H1 (cell line): ENCODE measurements at regions not wholly inside any gene's neighbourhood (a gene's known extent, or its start where the extent isn't known, plus 50 kb on each side); places are given as distances from the start of the nearest gene placed in this dataset.

ENCODE experiments used
- CTCF ChIA-PET: fragments of 300-600 bp; sonication (Branson Sonifier 250); formaldehyde crosslinking; loops from one replicate; lab custom pipeline; 2021; ENCODE audit not compliant: partially characterized antibody; lab: Charles Lee
- POLR2A ChIA-PET: fragments of 300-600 bp; sonication (Branson Sonifier 250); formaldehyde crosslinking; loops from one replicate; lab custom pipeline; 2021; ENCODE audit warnings: inconsistent platforms; ENCODE audit not compliant: partially characterized antibody; lab: Charles Lee
- DNase-seq, 2 experiments: peaks; one replicate each; pipeline versions ENCODE4 v3.0.0 to v3.0.0-alpha.2; 2010 to 2022; ENCODE audit warnings: low spot score in 2 of 2, low read depth in 1 of 2, mixed read lengths in 1 of 2
- FAIRE-seq: peaks from 2 replicates; lab custom pipeline; 2011; peaks lifted over from hg19 to GRCh38; lab: Jason Lieb, UNC
- H2AFZ ChIP-seq: 2 replicates; pipeline ENCODE4 v1.8.1; 2012; ENCODE audit warnings: low read length, inconsistent platforms
- H2AK5ac ChIP-seq: 2 replicates; pipeline ENCODE4 v1.6.1; 2013; ENCODE audit warnings: low read depth, low read length
- H2BK120ac ChIP-seq: replicated peaks from 2 replicates; pipeline ENCODE3; 2013; ENCODE audit warnings: low read depth, low read length, inconsistent platforms
- H2BK12ac ChIP-seq: 2 replicates; pipeline ENCODE4 v1.6.1; 2013; ENCODE audit warnings: low read depth, low read length
- H2BK15ac ChIP-seq: 2 replicates; pipeline ENCODE4 v1.6.1; 2013; ENCODE audit warnings: low read length
- H2BK20ac ChIP-seq: 2 replicates; pipeline ENCODE4 v1.6.1; 2013; ENCODE audit warnings: low read length
- H2BK5ac ChIP-seq: 2 replicates; pipeline ENCODE4 v1.6.1; 2013; ENCODE audit warnings: low read depth, low read length
- H3K14ac ChIP-seq: 2 replicates; pipeline ENCODE4 v1.6.1; 2013; ENCODE audit warnings: inconsistent platforms; ENCODE audit not compliant: insufficient read length
- H3K18ac ChIP-seq: 2 replicates; pipeline ENCODE4 v1.6.1; 2013; ENCODE audit warnings: low read length; ENCODE audit errors: extremely low read depth
- H3K23ac ChIP-seq: 2 replicates; pipeline ENCODE4 v1.6.1; 2013; ENCODE audit warnings: inconsistent platforms; ENCODE audit not compliant: insufficient read length
- H3K23me2 ChIP-seq: 2 replicates; pipeline ENCODE4 v1.6.1; 2013; ENCODE audit warnings: low read depth, low read length
- H3K27ac ChIP-seq: 2 replicates; pipeline ENCODE4 v1.6.1; 2011; ENCODE audit warnings: low read depth, low read length, inconsistent platforms
- H3K27me3 ChIP-seq, 4 experiments: replicated peaks in 1 of 4; 1 replicate in 1 of 4; 2 replicates in 3 of 4; pipeline versions ENCODE4 v1.6.1 to v1.8.1; 2011 to 2013; ENCODE audit warnings: low read length in 3 of 4, mild to moderate bottlenecking in 3 of 4, inconsistent platforms in 2 of 4, mixed read lengths in 2 of 4, moderate library complexity in 1 of 4; ENCODE audit not compliant: control insufficient read depth in 3 of 4, insufficient read depth in 3 of 4; ENCODE audit errors: extremely low read depth in 1 of 4
- H3K36me3 ChIP-seq, 4 experiments: 2 replicates each; pipeline versions ENCODE4 v1.6.1 to v1.8.1; 2011 to 2013; ENCODE audit warnings: mild to moderate bottlenecking in 4 of 4, low read length in 3 of 4, moderate library complexity in 2 of 4, control low read depth in 1 of 4, inconsistent platforms in 1 of 4; ENCODE audit not compliant: insufficient read depth in 4 of 4, control insufficient read depth in 2 of 4
- H3K4ac ChIP-seq: replicated peaks from 2 replicates; pipeline ENCODE3; 2013; ENCODE audit warnings: low read length, low read depth, mixed read lengths, inconsistent platforms; ENCODE audit not compliant: insufficient read length
- H3K4me1 ChIP-seq, 4 experiments: replicated peaks in 1 of 4; 1 replicate in 1 of 4; 2 replicates in 3 of 4; pipeline versions ENCODE4 v1.6.1 to v1.8.1; 2011 to 2013; ENCODE audit warnings: low read length in 3 of 4, inconsistent platforms in 2 of 4, mixed read lengths in 1 of 4; ENCODE audit not compliant: insufficient read depth in 4 of 4, control insufficient read depth in 3 of 4
- H3K4me2 ChIP-seq, 2 experiments: 2 replicates each; pipeline versions ENCODE4 v1.6.1 to v1.8.1; 2011 to 2013; ENCODE audit warnings: low read depth in 2 of 2, low read length in 2 of 2, control low read depth in 1 of 2, inconsistent platforms in 1 of 2, mild to moderate bottlenecking in 1 of 2; ENCODE audit not compliant: insufficient read depth in 1 of 2
- H3K4me3 ChIP-seq, 4 experiments: fragments of 200-600, 300-600 bp in 1 of 4; sonication (generic), shearing (Covaris generic), sonication (Bioruptor Twin) in 1 of 4; 2 replicates each; pipeline versions ENCODE4 v1.5.1 to v1.8.1; 2011 to 2016; ENCODE audit warnings: low read length in 4 of 4, low read depth in 3 of 4, control low read depth in 2 of 4, inconsistent platforms in 2 of 4, mild to moderate bottlenecking in 2 of 4, mixed read lengths in 1 of 4, moderate library complexity in 1 of 4; ENCODE audit not compliant: insufficient read depth in 2 of 4; ENCODE audit errors: extremely low read depth in 1 of 4
- H3K56ac ChIP-seq: replicated peaks from 2 replicates; pipeline ENCODE3; 2013; ENCODE audit warnings: low read depth, mild to moderate bottlenecking, mixed read lengths, low read length, inconsistent platforms; ENCODE audit not compliant: insufficient read length
- H3K79me1 ChIP-seq: 2 replicates; pipeline ENCODE4 v1.6.1; 2013; ENCODE audit warnings: low read depth, low read length, control low read depth
- H3K79me2 ChIP-seq, 2 experiments: 2 replicates each; pipeline versions ENCODE4 v1.6.1 to v1.8.1; 2012 to 2013; ENCODE audit warnings: low read length in 2 of 2, mild to moderate bottlenecking in 2 of 2, inconsistent platforms in 1 of 2; ENCODE audit not compliant: insufficient read depth in 2 of 2, control insufficient read depth in 1 of 2
- H3K9ac ChIP-seq, 4 experiments: replicated peaks in 1 of 4; 1 replicate in 1 of 4; 2 replicates in 3 of 4; pipeline versions ENCODE4 v1.6.1 to v1.8.1; 2011 to 2013; ENCODE audit warnings: low read depth in 3 of 4, low read length in 3 of 4, control low read depth in 2 of 4, mild to moderate bottlenecking in 2 of 4, moderate library complexity in 2 of 4, inconsistent platforms in 1 of 4; ENCODE audit errors: extremely low read depth in 1 of 4
- H3K9me3 ChIP-seq, 2 experiments: 2 replicates each; pipeline versions ENCODE4 v1.6.1 to v1.8.1; 2012 to 2013; ENCODE audit warnings: mild to moderate bottlenecking in 2 of 2, moderate library complexity in 2 of 2, control low read depth in 1 of 2, inconsistent platforms in 1 of 2, low read depth in 1 of 2, low read length in 1 of 2, mixed read lengths in 1 of 2; ENCODE audit not compliant: insufficient read depth in 2 of 2
- H4K20me1 ChIP-seq, 2 experiments: replicated peaks in 1 of 2; 2 replicates each; pipeline versions ENCODE3 to v1.8.1; 2011 to 2013; ENCODE audit warnings: inconsistent platforms in 2 of 2, low read length in 2 of 2, mild to moderate bottlenecking in 1 of 2; ENCODE audit not compliant: insufficient read depth in 2 of 2, control insufficient read depth in 1 of 2
- H4K5ac ChIP-seq: 2 replicates; pipeline ENCODE4 v1.6.1; 2013; ENCODE audit warnings: low read length, low read depth, mixed read lengths, inconsistent platforms; ENCODE audit not compliant: insufficient read length
- H4K8ac ChIP-seq: 2 replicates; pipeline ENCODE4 v1.8.0; 2013; ENCODE audit warnings: mild to moderate bottlenecking, moderate library complexity, low read length, inconsistent platforms; ENCODE audit not compliant: insufficient read depth; ENCODE audit errors: extremely low read depth
- H4K91ac ChIP-seq: replicated peaks from 2 replicates; pipeline ENCODE3; 2013; ENCODE audit warnings: low read length, mixed read lengths, inconsistent platforms; ENCODE audit not compliant: insufficient read length
- SIX5 ChIP-seq: IDR thresholded peaks from 2 replicates; pipeline ENCODE4 v1.6.1; 2011; ENCODE audit warnings: mild to moderate bottlenecking, low read depth, low read length

- POLR2A ChIA-PET, result no interaction called here
- TF ChIP-seq SIX5, result no peak
- no peak for FAIRE-seq
Observed at GRCh38 chr2:160803881-160804280, 310.3 kb upstream of the RBMS1 start.

More at GRCh38 chr2:160803881-160804280, 310.3 kb upstream of the RBMS1 start:
- Histone ChIP-seq H3K79me2 (no peaks in the 10 kb centered on the region), H3K27ac (no peak overlapping the region), H4K8ac (no peak overlapping the region), H3K23ac (no peak overlapping the region), H2BK12ac (no peak overlapping the region), H3K4me3 (no peak overlapping the region), H3K56ac (no peak overlapping the region), H4K5ac (no peak overlapping the region), H2AFZ (no peak overlapping the region), H2BK5ac (no peak overlapping the region), H3K18ac (no peak overlapping the region), H3K27me3 (no peaks in the 10 kb centered on the region), H3K14ac (no peak overlapping the region), H2AK5ac (no peak overlapping the region), H3K23me2 (no peaks in the 10 kb centered on the region), H3K79me1 (no peaks in the 10 kb centered on the region), H3K9ac (no peak overlapping the region), H4K20me1 (no peaks in the 10 kb centered on the region), H2BK20ac (no peak overlapping the region), H3K9me3 (peaks cover 5 to 16% of the 10 kb centered on the region in 2 experiments), H3K4me1 (no peaks in the 10 kb centered on the region), H2BK120ac (no peak overlapping the region), H3K4me2 (no peak overlapping the region), H4K91ac (no peak overlapping the region), H2BK15ac (no peak overlapping the region), H3K4ac (no peak overlapping the region), H3K36me3 (no peaks in the 10 kb centered on the region; a peak in 1 of 8 replicates)
- DNase-seq, result no peak
- CTCF ChIA-PET, result no interaction called here
